ENCODE measurements at regions not wholly inside any gene's neighbourhood (a gene's known extent, or its start where the extent isn't known, plus 50 kb on each side); places are given as distances from the start of the nearest gene placed in this dataset.

DNA sequence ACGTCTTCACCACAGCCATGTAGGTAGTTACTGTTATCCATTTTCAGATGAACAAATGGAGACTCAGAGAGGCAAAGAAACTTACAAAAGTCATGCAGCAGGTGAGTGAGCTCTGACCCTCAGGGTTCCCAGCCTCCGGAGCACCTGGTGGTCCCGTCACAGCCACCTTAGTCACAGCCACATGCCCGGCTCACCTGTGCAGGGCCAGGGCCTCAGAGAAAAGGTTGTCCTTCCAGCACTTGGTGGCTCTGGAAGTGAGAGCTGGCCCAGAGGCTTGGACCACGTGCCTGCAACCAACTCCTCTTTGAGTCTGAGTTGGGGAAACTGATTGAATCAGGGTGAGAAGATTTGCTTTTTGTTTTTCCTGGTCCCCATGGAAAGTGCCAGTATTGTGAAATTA lies 189.3 kb downstream of the GLI2 start:
- H3K36me3 Mint-ChIP-seq (ENCODE audit: low read depth) = peaks cover 24% of the 10 kb centered on the region
- H3K9me3 Mint-ChIP-seq = no peaks in the 10 kb centered on the region
- H3K4me3 Mint-ChIP-seq = no peak overlapping the region
- peaks cover 20% of the 10 kb centered on the region for H3K27me3 Mint-ChIP-seq (ENCODE audit: low read depth)
- H3K27ac Mint-ChIP-seq = no peak overlapping the region
- no peak for TF ChIP-seq CTCF (IDR thresholded peaks at IDR 0.05; ENCODE audit: unreplicated experiment in 3 of 3)
- peaks cover 26% of the 10 kb centered on the region for H3K4me1 Mint-ChIP-seq

GRCh38 chr2:120926463-120927264 lies 191.0 kb downstream of the GLI2 start:
- H3K27ac Mint-ChIP-seq = no peak overlapping the region
- H3K4me1 Mint-ChIP-seq = peaks cover 10% of the 10 kb centered on the region
- H3K27me3 Mint-ChIP-seq (ENCODE audit: low read depth) = peaks cover 20% of the 10 kb centered on the region
- H3K36me3 Mint-ChIP-seq (ENCODE audit: low read depth) = peaks cover 27% of the 10 kb centered on the region
- H3K4me3 Mint-ChIP-seq = no peak overlapping the region
- peaks cover 3% of the 10 kb centered on the region for H3K9me3 Mint-ChIP-seq
- no peak for TF ChIP-seq CTCF (IDR thresholded peaks at IDR 0.05; ENCODE audit: unreplicated experiment in 3 of 3)

DNA sequence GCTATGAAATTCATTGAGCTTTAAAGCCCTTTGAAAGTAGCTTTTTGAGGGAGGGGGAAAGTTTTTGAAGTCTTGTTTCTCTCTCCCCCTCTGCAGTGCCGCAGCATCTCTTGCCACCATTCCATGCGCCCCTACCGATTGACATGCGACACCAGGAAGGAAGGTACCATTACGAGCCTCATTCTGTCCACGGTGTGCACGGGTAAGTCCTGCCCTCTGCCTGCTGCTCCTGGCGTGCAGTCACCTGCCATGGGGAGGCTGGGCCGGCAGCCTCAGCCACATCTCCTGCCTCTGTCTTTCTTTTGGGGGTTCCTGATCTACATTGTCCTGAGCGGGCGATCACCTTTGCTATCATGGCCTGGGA lies 191.6 kb downstream of the GLI2 start:
- Mint-ChIP-seq H3K9me3 (peaks cover 3% of the 10 kb centered on the region), H3K27me3 (ENCODE audit: low read depth) (peaks cover 20% of the 10 kb centered on the region), H3K36me3 (ENCODE audit: low read depth) (peaks cover 30% of the 10 kb centered on the region), H3K27ac (no peak overlapping the region), H3K4me3 (no peak overlapping the region), H3K4me1 (peaks cover 8% of the 10 kb centered on the region)
- no peak for TF ChIP-seq CTCF (IDR thresholded peaks at IDR 0.05; ENCODE audit: unreplicated experiment in 3 of 3)

DNA sequence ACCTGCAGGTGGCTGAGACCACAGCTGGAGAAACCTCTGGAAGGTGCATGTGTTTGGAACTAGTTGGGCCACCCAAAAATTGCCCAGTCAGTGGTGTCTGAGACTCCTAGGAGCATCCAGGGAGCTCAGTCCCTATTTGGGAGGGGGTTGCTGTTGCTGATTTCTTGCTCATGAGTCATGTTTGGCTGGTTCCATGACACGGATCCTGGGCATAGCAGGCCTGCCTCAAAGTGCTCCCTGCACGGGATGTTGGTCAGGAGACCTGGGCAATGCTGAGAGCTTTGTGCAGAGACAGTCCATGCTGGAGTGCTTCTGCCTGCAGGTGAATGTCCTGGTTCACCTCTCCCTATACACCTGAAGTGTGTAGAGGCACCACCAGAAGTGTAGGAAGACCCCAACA lies 194.2 kb downstream of the GLI2 start:
- peaks cover 27% of the 10 kb centered on the region for H3K4me1 Mint-ChIP-seq
- no peak overlapping the region for H3K4me3 Mint-ChIP-seq
- H3K36me3 Mint-ChIP-seq (ENCODE audit: low read depth) = peaks cover 32% of the 10 kb centered on the region
- TF ChIP-seq CTCF (IDR thresholded peaks at IDR 0.05; ENCODE audit: unreplicated experiment in 3 of 3) = no peak
- H3K27ac Mint-ChIP-seq = no peak overlapping the region
- peaks cover 22% of the 10 kb centered on the region for H3K27me3 Mint-ChIP-seq (ENCODE audit: low read depth)
- peaks cover 3% of the 10 kb centered on the region for H3K9me3 Mint-ChIP-seq

DNA sequence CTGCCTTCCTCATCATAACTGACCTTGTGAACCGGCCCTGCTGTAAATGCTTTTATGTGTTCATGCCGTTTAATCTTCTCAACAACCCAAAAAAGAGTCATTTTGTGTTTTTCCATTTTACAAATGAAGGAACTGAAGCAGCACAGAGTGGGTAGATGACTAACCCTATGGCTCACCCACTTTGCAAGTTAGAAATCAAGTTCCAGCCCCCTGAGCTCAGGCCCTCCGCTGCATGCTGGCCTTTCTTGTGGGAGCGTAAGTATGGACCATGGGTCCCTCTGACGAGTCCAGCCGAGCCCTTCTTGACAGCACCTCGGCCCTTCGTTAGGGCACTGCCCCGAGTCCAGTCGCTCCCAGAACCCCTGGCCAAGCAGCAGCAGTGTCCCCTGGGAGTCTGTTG lies 194.6 kb downstream of the GLI2 start:
- no peak for TF ChIP-seq CTCF (IDR thresholded peaks at IDR 0.05; ENCODE audit: unreplicated experiment in 3 of 3)
- Mint-ChIP-seq H3K27me3 (ENCODE audit: low read depth) (peaks cover 24% of the 10 kb centered on the region), H3K36me3 (ENCODE audit: low read depth) (peaks cover 32% of the 10 kb centered on the region), H3K9me3 (peaks cover 3% of the 10 kb centered on the region), H3K4me1 (peaks cover 31% of the 10 kb centered on the region), H3K27ac (no peak overlapping the region), H3K4me3 (no peak overlapping the region)

GRCh38 chr2:120930864-120931263 lies 195.2 kb downstream of the GLI2 start:
- Mint-ChIP-seq H3K4me1 (peaks cover 37% of the 10 kb centered on the region), H3K36me3 (ENCODE audit: low read depth) (peaks cover 32% of the 10 kb centered on the region), H3K4me3 (no peak overlapping the region), H3K27me3 (ENCODE audit: low read depth) (peaks cover 24% of the 10 kb centered on the region), H3K9me3 (peaks cover 3% of the 10 kb centered on the region), H3K27ac (peak overlapping the region in 1 of 3 experiments; percentile 26)
- TF ChIP-seq CTCF (IDR thresholded peaks at IDR 0.05; ENCODE audit: unreplicated experiment in 3 of 3) = no peak

Measured in nephron (organoid).